Esophagus muscularis mucosa (tissue), 4 donors: ENCODE measurements at regions not wholly inside any gene's neighbourhood (a gene's known extent, or its start where the extent isn't known, plus 50 kb on each side); places are given as distances from the start of the nearest gene placed in this dataset.

Experiments used
- EP300 ChIP-seq: sonication (generic); formaldehyde crosslinking; IDR thresholded peaks from one replicate; pipeline ENCODE4 v1.6.1; 2017; ENCODE audit warnings: antibody characterized with exemption
- POLR2AphosphoS5 ChIP-seq, 2 donors: sonication (generic); formaldehyde crosslinking; IDR thresholded peaks; one replicate each; pipeline ENCODE4 v1.6.1; 2017; ENCODE audit warnings: antibody characterized with exemption in 2 of 2
- TF ChIP-seq, protein P1 (sequence below), 3 experiments: fragments of 200-600 bp in 2 of 3; fragments of 450-650 bp in 1 of 3; sonication (generic) in 2 of 3; IDR thresholded peaks; one replicate each; pipeline ENCODE4 v1.5.1; 2017 to 2019; ENCODE audit warnings: antibody characterized with exemption in 3 of 3, mild to moderate bottlenecking in 2 of 3, moderate library complexity in 1 of 3

GRCh38 chr19:29006057-29006735 lies 206.8 kb downstream of the UQCRFS1 start:
- TF ChIP-seq, protein P1, sequence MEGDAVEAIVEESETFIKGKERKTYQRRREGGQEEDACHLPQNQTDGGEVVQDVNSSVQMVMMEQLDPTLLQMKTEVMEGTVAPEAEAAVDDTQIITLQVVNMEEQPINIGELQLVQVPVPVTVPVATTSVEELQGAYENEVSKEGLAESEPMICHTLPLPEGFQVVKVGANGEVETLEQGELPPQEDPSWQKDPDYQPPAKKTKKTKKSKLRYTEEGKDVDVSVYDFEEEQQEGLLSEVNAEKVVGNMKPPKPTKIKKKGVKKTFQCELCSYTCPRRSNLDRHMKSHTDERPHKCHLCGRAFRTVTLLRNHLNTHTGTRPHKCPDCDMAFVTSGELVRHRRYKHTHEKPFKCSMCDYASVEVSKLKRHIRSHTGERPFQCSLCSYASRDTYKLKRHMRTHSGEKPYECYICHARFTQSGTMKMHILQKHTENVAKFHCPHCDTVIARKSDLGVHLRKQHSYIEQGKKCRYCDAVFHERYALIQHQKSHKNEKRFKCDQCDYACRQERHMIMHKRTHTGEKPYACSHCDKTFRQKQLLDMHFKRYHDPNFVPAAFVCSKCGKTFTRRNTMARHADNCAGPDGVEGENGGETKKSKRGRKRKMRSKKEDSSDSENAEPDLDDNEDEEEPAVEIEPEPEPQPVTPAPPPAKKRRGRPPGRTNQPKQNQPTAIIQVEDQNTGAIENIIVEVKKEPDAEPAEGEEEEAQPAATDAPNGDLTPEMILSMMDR (IDR thresholded peaks at IDR 0.05) = no peak
- TF ChIP-seq POLR2AphosphoS5 (IDR thresholded peaks at IDR 0.05) (no peak), EP300 (no peak)
